AG09309 (cell line): ENCODE measurements at regions not wholly inside any gene's neighbourhood (a gene's known extent, or its start where the extent isn't known, plus 50 kb on each side); places are given as distances from the start of the nearest gene placed in this dataset.
"Not testable (repeated sequence)": the region's sequence is repeated elsewhere in the genome, so short reads cannot be mapped to it uniquely, and the experiment has no call there.

Experiments used
- DNase-seq: peaks from one replicate; pipeline ENCODE4 v3.0.0-alpha.2; 2010; ENCODE audit warnings: low read depth
- H3K4me3 ChIP-seq: 2 replicates; pipeline ENCODE4 v1.5.1; 2011; ENCODE audit warnings: mild to moderate bottlenecking, low read depth, low read length, moderate library complexity; ENCODE audit not compliant: control insufficient read depth
- TF ChIP-seq, protein P1 (sequence below): IDR thresholded peaks from 2 replicates; pipeline ENCODE4 v1.5.1; 2011; ENCODE audit warnings: mild to moderate bottlenecking, low read depth, low read length, inconsistent platforms; ENCODE audit not compliant: insufficient read depth, control insufficient read depth; ENCODE audit errors: missing control alignments

DNA sequence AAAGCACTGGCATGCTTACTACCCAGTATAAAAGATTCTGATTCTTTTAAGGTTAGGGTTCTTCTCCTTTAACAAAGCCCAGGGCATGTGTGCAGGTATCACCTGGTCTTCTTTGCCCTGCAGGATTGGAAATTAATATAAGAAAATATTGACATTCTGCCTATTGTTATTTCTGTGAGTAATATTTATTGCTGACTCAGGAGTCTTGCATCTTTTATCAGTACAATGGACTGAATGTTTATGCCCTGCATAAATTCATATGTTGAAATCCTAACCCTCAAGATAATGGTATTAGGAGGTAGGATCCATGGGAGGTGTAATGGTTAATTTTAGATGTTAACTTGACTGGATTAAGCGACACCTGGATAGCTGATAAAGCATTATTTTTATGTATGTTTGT is 189.0 kb downstream of the LRRC70 start:
- TF ChIP-seq, protein P1, sequence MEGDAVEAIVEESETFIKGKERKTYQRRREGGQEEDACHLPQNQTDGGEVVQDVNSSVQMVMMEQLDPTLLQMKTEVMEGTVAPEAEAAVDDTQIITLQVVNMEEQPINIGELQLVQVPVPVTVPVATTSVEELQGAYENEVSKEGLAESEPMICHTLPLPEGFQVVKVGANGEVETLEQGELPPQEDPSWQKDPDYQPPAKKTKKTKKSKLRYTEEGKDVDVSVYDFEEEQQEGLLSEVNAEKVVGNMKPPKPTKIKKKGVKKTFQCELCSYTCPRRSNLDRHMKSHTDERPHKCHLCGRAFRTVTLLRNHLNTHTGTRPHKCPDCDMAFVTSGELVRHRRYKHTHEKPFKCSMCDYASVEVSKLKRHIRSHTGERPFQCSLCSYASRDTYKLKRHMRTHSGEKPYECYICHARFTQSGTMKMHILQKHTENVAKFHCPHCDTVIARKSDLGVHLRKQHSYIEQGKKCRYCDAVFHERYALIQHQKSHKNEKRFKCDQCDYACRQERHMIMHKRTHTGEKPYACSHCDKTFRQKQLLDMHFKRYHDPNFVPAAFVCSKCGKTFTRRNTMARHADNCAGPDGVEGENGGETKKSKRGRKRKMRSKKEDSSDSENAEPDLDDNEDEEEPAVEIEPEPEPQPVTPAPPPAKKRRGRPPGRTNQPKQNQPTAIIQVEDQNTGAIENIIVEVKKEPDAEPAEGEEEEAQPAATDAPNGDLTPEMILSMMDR: no peak
- no peak overlapping the region for H3K4me3 ChIP-seq
- no peak for DNase-seq

DNA sequence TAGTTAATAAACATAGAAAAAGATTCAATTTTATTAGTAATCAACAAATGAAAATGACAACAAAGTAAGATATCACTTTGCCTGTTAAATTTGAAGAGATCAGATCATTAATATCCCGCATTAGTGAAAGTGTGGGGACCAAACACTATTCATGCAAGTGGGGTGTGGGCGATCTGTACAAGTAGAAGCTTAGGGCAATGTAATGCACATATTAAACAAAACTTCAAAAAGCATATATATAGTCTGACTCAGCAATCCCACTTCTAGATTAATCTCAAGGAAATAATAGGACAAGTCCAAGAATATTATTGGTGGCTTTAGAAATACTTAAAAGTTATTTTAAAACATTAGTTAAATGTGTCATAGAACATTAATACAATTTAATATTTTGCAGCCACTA is 188.5 kb downstream of the LRRC70 start:
- TF ChIP-seq, protein P1: no peak
- DNase-seq: no peak
- H3K4me3 ChIP-seq: no peak overlapping the region

DNA sequence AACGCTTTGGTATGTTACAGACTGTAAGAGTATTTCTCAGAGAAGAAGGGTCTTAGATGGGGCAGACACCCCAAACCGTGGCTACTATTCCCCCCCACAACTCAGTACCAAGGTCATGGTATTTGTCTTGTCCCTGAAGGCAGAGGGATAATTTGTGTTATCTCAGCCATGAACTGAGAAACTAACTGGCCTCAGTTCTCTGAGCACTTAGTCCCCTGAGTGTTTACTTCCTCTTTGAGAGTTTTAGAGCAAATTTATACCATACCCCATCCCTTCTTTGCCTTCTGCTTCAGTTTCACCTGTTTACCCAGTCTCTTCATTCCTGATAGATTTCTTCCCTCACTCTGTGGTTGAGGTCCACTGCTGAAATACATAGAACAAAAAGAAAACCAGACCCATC is 183.9 kb downstream of the LRRC70 start:
- no peak overlapping the region for H3K4me3 ChIP-seq
- no peak for DNase-seq
- TF ChIP-seq, protein P1: no peak

DNA sequence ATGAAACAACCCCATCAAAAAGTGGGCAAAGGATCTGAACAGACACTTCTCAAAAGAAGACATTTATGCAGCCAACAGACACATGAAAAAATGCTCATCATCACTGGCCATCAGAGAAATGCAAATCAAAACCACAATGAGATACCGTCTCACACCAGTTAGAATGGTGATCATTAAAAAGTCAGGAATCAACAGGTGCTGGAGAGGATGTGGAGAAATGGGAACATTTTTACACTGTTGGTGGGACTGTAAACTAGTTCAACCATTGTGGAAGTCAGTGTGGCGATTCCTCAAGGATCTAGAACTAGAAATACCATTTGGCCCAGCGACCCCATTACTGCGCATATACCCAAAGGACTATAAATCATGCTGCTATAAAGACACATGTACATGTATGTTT is 179.1 kb downstream of the LRRC70 start:
- H3K4me3 ChIP-seq, DNase-seq: not testable (repeated sequence)

DNA sequence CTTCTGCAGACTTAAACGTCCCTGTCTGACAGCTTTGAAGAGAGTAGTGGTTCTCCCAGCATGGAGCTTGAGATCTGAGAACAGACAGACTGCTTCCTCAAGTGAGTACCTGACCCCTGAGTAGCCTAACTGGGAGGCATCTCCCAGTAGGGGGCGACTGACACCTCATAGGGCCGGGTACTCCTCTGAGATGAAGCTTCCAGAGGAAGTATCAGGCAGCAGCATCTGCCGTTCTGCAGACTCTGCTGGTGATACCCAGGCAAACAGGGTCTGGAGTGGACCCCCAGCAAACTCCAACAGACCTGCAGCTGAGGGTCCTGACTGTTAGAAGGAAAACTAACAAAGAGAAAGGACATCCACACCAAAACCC is 174.4 kb downstream of the LRRC70 start:
- H3K4me3 ChIP-seq, DNase-seq: not testable (repeated sequence)

DNA sequence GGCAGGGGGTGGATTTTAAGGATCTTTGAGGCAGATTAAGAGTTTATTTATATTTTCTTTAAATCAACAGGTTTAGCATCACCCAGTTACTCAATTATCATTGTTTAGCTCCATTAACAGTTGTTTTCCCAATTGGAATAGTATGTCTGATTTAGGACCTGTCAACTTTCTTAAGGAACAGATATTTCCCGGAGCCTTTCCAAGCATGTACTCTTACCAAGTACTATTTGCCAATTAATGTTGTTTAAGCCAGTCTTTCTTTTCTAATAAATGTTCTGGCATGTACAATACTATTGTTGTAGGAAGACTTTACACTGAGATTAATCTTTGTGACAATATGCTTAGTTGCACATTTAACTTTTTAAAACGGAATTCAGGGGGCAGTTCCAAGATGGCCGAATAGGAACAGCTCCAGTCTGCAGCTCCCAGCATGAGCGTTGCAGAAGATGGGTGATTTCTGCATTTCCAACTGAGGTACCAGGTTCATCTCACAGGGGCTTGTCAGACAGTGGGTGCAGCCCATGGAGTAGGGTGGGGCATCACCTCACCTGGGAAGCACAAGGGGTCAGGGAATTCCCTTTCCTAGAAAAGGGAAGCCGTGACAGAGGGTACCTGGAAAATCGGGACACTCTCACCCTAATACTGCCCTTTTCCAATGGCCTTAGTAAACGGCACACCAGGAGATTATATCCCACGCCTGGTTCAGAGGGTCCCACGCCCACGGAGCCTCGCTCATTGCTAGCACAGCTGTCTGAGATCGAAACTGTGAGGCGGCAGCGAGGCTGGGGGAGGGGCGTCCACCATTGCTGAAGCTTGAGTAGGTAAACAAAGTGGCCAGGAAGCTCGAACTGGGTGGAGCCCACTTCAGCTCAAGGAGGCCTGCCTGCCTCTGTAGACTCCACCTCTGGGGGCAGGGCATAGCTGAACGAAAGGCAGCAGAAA is 173.7 kb downstream of the LRRC70 start:
- not testable (repeated sequence) for DNase-seq, H3K4me3 ChIP-seq

DNA sequence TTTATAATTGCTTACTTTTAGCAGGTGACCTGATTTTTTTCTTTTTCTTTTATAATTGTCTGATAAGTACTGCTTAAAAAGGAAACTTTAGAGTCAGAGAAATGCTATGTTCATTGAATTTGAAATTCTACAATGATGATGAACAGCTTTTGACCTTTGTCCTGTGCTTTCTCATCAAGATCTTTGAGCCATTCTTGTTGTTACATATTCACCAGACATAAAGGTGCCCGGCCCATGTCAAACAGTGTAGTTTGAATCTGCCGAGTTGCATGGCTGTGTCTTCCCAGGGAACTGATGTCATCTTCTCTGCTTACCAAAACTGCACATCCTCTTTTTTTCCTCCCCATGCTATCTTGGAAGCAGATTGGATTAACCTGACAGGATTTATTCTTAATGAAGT is 163.6 kb downstream of the LRRC70 start:
- DNase-seq: no peak
- TF ChIP-seq, protein P1: no peak
- H3K4me3 ChIP-seq: no peak overlapping the region

DNA sequence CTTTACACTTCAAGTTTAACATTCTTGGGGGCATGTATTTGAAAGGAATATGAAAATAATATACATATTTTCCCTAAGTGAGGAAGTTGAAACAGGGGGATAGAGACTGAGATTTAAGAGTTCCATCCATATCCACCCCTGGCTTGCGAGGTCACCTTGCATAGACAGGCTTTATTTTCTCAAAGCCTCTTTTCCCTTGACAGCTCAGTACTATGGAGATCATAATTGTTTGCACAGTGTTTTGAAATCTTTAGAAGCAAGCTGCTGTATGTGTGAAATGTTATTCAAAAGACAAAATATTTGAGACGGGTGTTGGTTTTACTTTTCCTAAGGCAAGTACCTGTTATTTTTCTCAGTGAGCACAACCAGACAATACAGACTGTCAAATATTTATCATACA is 163.1 kb downstream of the LRRC70 start:
- no peak for DNase-seq
- TF ChIP-seq, protein P1: no peak
- no peak overlapping the region for H3K4me3 ChIP-seq
